Ishikawa (cell line): ENCODE measurements at regions not wholly inside any gene's neighbourhood (a gene's known extent, or its start where the extent isn't known, plus 50 kb on each side); places are given as distances from the start of the nearest gene placed in this dataset.

Experiments used
- CEBPB ChIP-seq: IDR thresholded peaks from 2 replicates; pipeline ENCODE4 v1.6.1; 2012
- CREB1 ChIP-seq: IDR thresholded peaks from 2 replicates; pipeline ENCODE4 v1.6.1; 2012; ENCODE audit warnings: low read depth
- EGR1 ChIP-seq: IDR thresholded peaks from 2 replicates; pipeline ENCODE4 v1.6.1; 2012
- EP300 ChIP-seq: IDR thresholded peaks from 2 replicates; pipeline ENCODE4 v1.6.1; 2012; ENCODE audit warnings: borderline replicate concordance
- FOXM1 ChIP-seq: IDR thresholded peaks from 2 replicates; pipeline ENCODE4 v1.6.1; 2012; ENCODE audit warnings: low read depth, borderline replicate concordance
- MAX ChIP-seq: IDR thresholded peaks from 2 replicates; pipeline ENCODE4 v1.6.1; 2012
- NFIC ChIP-seq: IDR thresholded peaks from 2 replicates; pipeline ENCODE4 v1.6.1; 2012
- RAD21 ChIP-seq: IDR thresholded peaks from 2 replicates; pipeline ENCODE4 v1.6.1; 2012; ENCODE audit warnings: low read depth
- REST ChIP-seq: IDR thresholded peaks from 2 replicates; pipeline ENCODE4 v1.6.1; 2012; ENCODE audit warnings: low read depth, mild to moderate bottlenecking
- TAF1 ChIP-seq: IDR thresholded peaks from 2 replicates; pipeline ENCODE4 v1.6.1; 2012; ENCODE audit warnings: low read depth, mild to moderate bottlenecking
- TCF12 ChIP-seq: IDR thresholded peaks from 2 replicates; pipeline ENCODE4 v1.6.1; 2012; ENCODE audit warnings: low read depth
- TEAD4 ChIP-seq: IDR thresholded peaks from 2 replicates; pipeline ENCODE4 v1.6.1; 2012
- USF1 ChIP-seq: IDR thresholded peaks from 2 replicates; pipeline ENCODE4 v1.6.1; 2012
- YY1 ChIP-seq: IDR thresholded peaks from 2 replicates; pipeline ENCODE4 v1.6.1; 2012; ENCODE audit warnings: low read depth
- ZBTB7A ChIP-seq: IDR thresholded peaks from 2 replicates; pipeline ENCODE4 v1.6.1; 2012; ENCODE audit warnings: low read depth

GRCh38 chr9:30120666-30121065 is 2263.8 kb upstream of the ACO1 start:
- TF ChIP-seq FOXM1: no peak
- no peak for TF ChIP-seq CREB1
- no peak for TF ChIP-seq EGR1
- no peak for TF ChIP-seq TAF1
- no peak for TF ChIP-seq EP300
- no peak for TF ChIP-seq TEAD4
- TF ChIP-seq YY1: no peak
- TF ChIP-seq REST: no peak
- TF ChIP-seq NFIC: no peak

GRCh38 chr9:30121611-30122010 is 2262.8 kb upstream of the ACO1 start:
- TF ChIP-seq RAD21 (no peak), CEBPB (no peak), TEAD4 (no peak), REST (no peak)

- TF ChIP-seq YY1: no peak
- no peak for TF ChIP-seq EP300
- no peak for TF ChIP-seq REST
- TF ChIP-seq USF1: no peak
- no peak for TF ChIP-seq FOXM1
- TF ChIP-seq NFIC: no peak
- no peak for TF ChIP-seq TAF1
- TF ChIP-seq TEAD4: no peak
Measured at GRCh38 chr9:30125881-30126280, 2258.6 kb upstream of the ACO1 start.

- TF ChIP-seq CREB1 (no peak), RAD21 (no peak), USF1 (no peak), FOXM1 (no peak), ZBTB7A (no peak), MAX (no peak), REST (no peak), YY1 (no peak), EP300 (no peak), NFIC (no peak), CEBPB (no peak), TCF12 (no peak), TEAD4 (no peak), TAF1 (no peak), EGR1 (no peak)
Measured at GRCh38 chr9:30127371-30127770, 2257.1 kb upstream of the ACO1 start.
